ENCODE measurements at regions not wholly inside any gene's neighbourhood (a gene's known extent, or its start where the extent isn't known, plus 50 kb on each side); places are given as distances from the start of the nearest gene placed in this dataset.

- ATAC-seq, result no peak
- TF ChIP-seq ESRRG (CRISPR knock-in tag; IDR thresholded peaks at IDR 0.05) (no peak), RARB (CRISPR knock-in tag; IDR thresholded peaks at IDR 0.05) (no peak), ZNF8 (CRISPR knock-in tag; IDR thresholded peaks at IDR 0.05) (no peak), TOX (CRISPR knock-in tag; IDR thresholded peaks at IDR 0.05; ENCODE audit: borderline replicate concordance) (no peak), CSDC2 (CRISPR knock-in tag; IDR thresholded peaks at IDR 0.05) (no peak), PATZ1 (CRISPR knock-in tag; IDR thresholded peaks at IDR 0.05; ENCODE audit: borderline replicate concordance) (no peak), ZNF70 (CRISPR knock-in tag; IDR thresholded peaks at IDR 0.05) (no peak), BACH2 (CRISPR knock-in tag; IDR thresholded peaks at IDR 0.05; ENCODE audit: borderline replicate concordance) (no peak), CREB5 (CRISPR knock-in tag; IDR thresholded peaks at IDR 0.05; ENCODE audit: low read depth) (no peak), ZFP3 (CRISPR knock-in tag; IDR thresholded peaks at IDR 0.05) (no peak), ARNTL (CRISPR knock-in tag; IDR thresholded peaks at IDR 0.05; ENCODE audit: borderline replicate concordance, low read depth) (no peak), ZFP30 (CRISPR knock-in tag; IDR thresholded peaks at IDR 0.05) (no peak), SNAI2 (CRISPR knock-in tag; IDR thresholded peaks at IDR 0.05) (no peak), PPARA (CRISPR knock-in tag; IDR thresholded peaks at IDR 0.05; ENCODE audit: borderline replicate concordance) (no peak), ZNF565 (CRISPR knock-in tag; conservative IDR thresholded peaks at IDR 0.05; ENCODE audit: low read depth) (no peak)
- TF ChIP-seq, protein P1, sequence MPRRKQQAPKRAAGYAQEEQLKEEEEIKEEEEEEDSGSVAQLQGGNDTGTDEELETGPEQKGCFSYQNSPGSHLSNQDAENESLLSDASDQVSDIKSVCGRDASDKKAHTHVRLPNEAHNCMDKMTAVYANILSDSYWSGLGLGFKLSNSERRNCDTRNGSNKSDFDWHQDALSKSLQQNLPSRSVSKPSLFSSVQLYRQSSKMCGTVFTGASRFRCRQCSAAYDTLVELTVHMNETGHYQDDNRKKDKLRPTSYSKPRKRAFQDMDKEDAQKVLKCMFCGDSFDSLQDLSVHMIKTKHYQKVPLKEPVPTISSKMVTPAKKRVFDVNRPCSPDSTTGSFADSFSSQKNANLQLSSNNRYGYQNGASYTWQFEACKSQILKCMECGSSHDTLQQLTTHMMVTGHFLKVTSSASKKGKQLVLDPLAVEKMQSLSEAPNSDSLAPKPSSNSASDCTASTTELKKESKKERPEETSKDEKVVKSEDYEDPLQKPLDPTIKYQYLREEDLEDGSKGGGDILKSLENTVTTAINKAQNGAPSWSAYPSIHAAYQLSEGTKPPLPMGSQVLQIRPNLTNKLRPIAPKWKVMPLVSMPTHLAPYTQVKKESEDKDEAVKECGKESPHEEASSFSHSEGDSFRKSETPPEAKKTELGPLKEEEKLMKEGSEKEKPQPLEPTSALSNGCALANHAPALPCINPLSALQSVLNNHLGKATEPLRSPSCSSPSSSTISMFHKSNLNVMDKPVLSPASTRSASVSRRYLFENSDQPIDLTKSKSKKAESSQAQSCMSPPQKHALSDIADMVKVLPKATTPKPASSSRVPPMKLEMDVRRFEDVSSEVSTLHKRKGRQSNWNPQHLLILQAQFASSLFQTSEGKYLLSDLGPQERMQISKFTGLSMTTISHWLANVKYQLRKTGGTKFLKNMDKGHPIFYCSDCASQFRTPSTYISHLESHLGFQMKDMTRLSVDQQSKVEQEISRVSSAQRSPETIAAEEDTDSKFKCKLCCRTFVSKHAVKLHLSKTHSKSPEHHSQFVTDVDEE (CRISPR knock-in tag; IDR thresholded peaks at IDR 0.05), result no peak
- TF ChIP-seq, protein P2, sequence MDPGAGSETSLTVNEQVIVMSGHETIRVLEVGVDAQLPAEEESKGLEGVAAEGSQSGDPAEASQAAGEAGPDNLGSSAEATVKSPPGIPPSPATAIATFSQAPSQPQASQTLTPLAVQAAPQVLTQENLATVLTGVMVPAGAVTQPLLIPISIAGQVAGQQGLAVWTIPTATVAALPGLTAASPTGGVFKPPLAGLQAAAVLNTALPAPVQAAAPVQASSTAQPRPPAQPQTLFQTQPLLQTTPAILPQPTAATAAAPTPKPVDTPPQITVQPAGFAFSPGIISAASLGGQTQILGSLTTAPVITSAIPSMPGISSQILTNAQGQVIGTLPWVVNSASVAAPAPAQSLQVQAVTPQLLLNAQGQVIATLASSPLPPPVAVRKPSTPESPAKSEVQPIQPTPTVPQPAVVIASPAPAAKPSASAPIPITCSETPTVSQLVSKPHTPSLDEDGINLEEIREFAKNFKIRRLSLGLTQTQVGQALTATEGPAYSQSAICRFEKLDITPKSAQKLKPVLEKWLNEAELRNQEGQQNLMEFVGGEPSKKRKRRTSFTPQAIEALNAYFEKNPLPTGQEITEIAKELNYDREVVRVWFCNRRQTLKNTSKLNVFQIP (CRISPR knock-in tag; IDR thresholded peaks at IDR 0.05; ENCODE audit: borderline replicate concordance, low read depth), result no peak
Observed at GRCh38 chr6:105940990-105941389, 145.1 kb upstream of the PRDM1 start.

DNA sequence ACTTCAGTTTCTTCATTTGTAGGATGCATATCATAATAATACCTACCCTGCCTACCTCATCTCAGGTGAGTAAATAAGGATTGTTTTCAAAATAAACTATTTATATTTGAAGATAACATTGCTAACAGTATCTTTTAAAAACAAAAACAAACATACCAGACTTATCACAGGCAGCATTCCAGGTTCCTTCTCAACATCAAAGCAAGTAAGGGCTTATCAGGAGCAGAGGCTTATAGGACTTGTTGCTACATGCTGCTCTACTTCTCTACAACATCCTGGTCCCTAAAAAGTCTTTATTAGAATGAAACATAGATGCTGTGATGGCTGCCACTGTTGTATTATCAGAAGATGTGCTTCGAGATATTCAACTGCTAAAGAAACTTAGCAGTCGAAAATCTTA is 149.2 kb upstream of the PRDM1 start:
- TF ChIP-seq TOX (CRISPR knock-in tag; IDR thresholded peaks at IDR 0.05; ENCODE audit: borderline replicate concordance) (no peak), BACH2 (CRISPR knock-in tag; IDR thresholded peaks at IDR 0.05; ENCODE audit: borderline replicate concordance) (no peak), ZNF8 (CRISPR knock-in tag; IDR thresholded peaks at IDR 0.05) (no peak), PPARA (CRISPR knock-in tag; IDR thresholded peaks at IDR 0.05; ENCODE audit: borderline replicate concordance) (no peak), RARB (CRISPR knock-in tag; IDR thresholded peaks at IDR 0.05) (no peak), TCF4 (CRISPR knock-in tag; IDR thresholded peaks at IDR 0.05; ENCODE audit: borderline replicate concordance) (no peak), ZNF70 (CRISPR knock-in tag; IDR thresholded peaks at IDR 0.05) (no peak), OSR1 (CRISPR knock-in tag; IDR thresholded peaks at IDR 0.05) (no peak), CSDC2 (CRISPR knock-in tag; IDR thresholded peaks at IDR 0.05) (no peak), ISL1 (CRISPR knock-in tag; IDR thresholded peaks at IDR 0.05) (no peak), ZNF565 (CRISPR knock-in tag; conservative IDR thresholded peaks at IDR 0.05; ENCODE audit: low read depth) (no peak), SNAI2 (CRISPR knock-in tag; IDR thresholded peaks at IDR 0.05) (no peak)
- ATAC-seq, result no peak

- no peak for ATAC-seq
- TF ChIP-seq, protein P3, sequence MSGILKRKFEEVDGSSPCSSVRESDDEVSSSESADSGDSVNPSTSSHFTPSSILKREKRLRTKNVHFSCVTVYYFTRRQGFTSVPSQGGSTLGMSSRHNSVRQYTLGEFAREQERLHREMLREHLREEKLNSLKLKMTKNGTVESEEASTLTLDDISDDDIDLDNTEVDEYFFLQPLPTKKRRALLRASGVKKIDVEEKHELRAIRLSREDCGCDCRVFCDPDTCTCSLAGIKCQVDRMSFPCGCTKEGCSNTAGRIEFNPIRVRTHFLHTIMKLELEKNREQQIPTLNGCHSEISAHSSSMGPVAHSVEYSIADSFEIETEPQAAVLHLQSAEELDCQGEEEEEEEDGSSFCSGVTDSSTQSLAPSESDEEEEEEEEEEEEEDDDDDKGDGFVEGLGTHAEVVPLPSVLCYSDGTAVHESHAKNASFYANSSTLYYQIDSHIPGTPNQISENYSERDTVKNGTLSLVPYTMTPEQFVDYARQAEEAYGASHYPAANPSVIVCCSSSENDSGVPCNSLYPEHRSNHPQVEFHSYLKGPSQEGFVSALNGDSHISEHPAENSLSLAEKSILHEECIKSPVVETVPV (CRISPR knock-in tag; IDR thresholded peaks at IDR 0.05), result no peak
- TF ChIP-seq PPARA (CRISPR knock-in tag; IDR thresholded peaks at IDR 0.05; ENCODE audit: borderline replicate concordance) (no peak), ESRRG (CRISPR knock-in tag; IDR thresholded peaks at IDR 0.05) (no peak), CSDC2 (CRISPR knock-in tag; IDR thresholded peaks at IDR 0.05) (no peak), ZNF8 (CRISPR knock-in tag; IDR thresholded peaks at IDR 0.05) (no peak), ZC3H10 (CRISPR knock-in tag; IDR thresholded peaks at IDR 0.05) (no peak), GLIS3 (CRISPR knock-in tag; IDR thresholded peaks at IDR 0.05) (no peak), OSR1 (CRISPR knock-in tag; IDR thresholded peaks at IDR 0.05) (no peak), CREB5 (CRISPR knock-in tag; IDR thresholded peaks at IDR 0.05; ENCODE audit: low read depth) (no peak), ZFP30 (CRISPR knock-in tag; IDR thresholded peaks at IDR 0.05) (no peak), TOX (CRISPR knock-in tag; IDR thresholded peaks at IDR 0.05; ENCODE audit: borderline replicate concordance) (no peak), TCF4 (CRISPR knock-in tag; IDR thresholded peaks at IDR 0.05; ENCODE audit: borderline replicate concordance) (no peak)
- TF ChIP-seq, protein P1 (CRISPR knock-in tag; IDR thresholded peaks at IDR 0.05), result no peak
Observed at GRCh38 chr6:105935416-105935815, 150.7 kb upstream of the PRDM1 start.

Data from SK-N-SH treated with all-trans-retinoic acid at 6 μM for 48 hours (cell line).